ENCODE measurements at regions not wholly inside any gene's neighbourhood (a gene's known extent, or its start where the extent isn't known, plus 50 kb on each side); places are given as distances from the start of the nearest gene placed in this dataset.

GRCh38 chr4:13298655-13299054 lies 185.5 kb downstream of the RAB28 start (continued):
- TF ChIP-seq GMEB2 (CRISPR knock-in tag; IDR thresholded peaks at IDR 0.05; ENCODE audit: low read depth) = no peak
- no peak for TF ChIP-seq BRF2 (CRISPR knock-in tag; IDR thresholded peaks at IDR 0.05)
- TF ChIP-seq ZNF430 (CRISPR knock-in tag; IDR thresholded peaks at IDR 0.05) = no peak
- TF ChIP-seq POGZ (CRISPR knock-in tag; IDR thresholded peaks at IDR 0.05) = 0 out of 2 replicates have a peak, but pooled peaks have one; percentile 16
- no peak for TF ChIP-seq MXI1 (IDR thresholded peaks at IDR 0.05; ENCODE audit: borderline replicate concordance, low read depth, low read length)
- no peak for TF ChIP-seq SUZ12 (IDR thresholded peaks at IDR 0.05; ENCODE audit: low read depth, low read length)
- TF ChIP-seq KMT2A (CRISPR knock-in tag; IDR thresholded peaks at IDR 0.05) = no peak
- TF ChIP-seq ZNF343 (CRISPR knock-in tag; IDR thresholded peaks at IDR 0.05) = no peak
- no peak for TF ChIP-seq ZIK1 (CRISPR knock-in tag; IDR thresholded peaks at IDR 0.05; ENCODE audit: borderline replicate concordance, low read depth)

- no peak overlapping the region for H2AFZ ChIP-seq (ENCODE audit: low read length)
- intact Hi-C loops (cut with micrococcal nuclease; ENCODE audit: unreplicated experiment) (no loop called here), in situ Hi-C loops (cut with HindIII; ENCODE audit: extremely low pct_ligation_motif_present, low pct_unique_long_range_greater_than_20kb) (no loop called here)
- H3K4me3 ChIP-seq (replicated peaks in 1 of 3; ENCODE audit: insufficient read depth in 1 of 3, low read depth in 2 of 3, low read length in 3 of 3) = no peak overlapping the region
- 100% methylated on average over 1 of the region's 1 CpG for WGBS (ENCODE audit: low lambda C conversion rate)
- ChIA-PET POLR2A (no interaction called here), CTCF (ENCODE audit: low intra/inter-chr PET ratio, low total read pairs) (no interaction called here)
- H4K20me1 ChIP-seq (ENCODE audit: insufficient read depth, low read length) = no peaks in the 10 kb centered on the region
- no peak for FAIRE-seq
- H3K79me2 ChIP-seq (ENCODE audit: insufficient read depth, low read length) = no peaks in the 10 kb centered on the region
- ATAC-seq = no peak
- H3K36me3 ChIP-seq (replicated peaks in 1 of 2; ENCODE audit: control insufficient read depth in 1 of 2, insufficient read depth in 2 of 2, low read length in 2 of 2) = no peaks in the 10 kb centered on the region
- no TSS peak for BruUV-seq (replicated peaks)
- no peak overlapping the region for H3K27ac ChIP-seq (ENCODE audit: extremely low read length, insufficient read depth, low read length)
- peaks cover 7% of the 10 kb centered on the region for H3K9me3 ChIP-seq (ENCODE audit: low read length)
- no peak overlapping the region for H3K9ac ChIP-seq (ENCODE audit: insufficient read depth, low read depth, low read length)
- no peaks in the 10 kb centered on the region for H3K27me3 ChIP-seq (ENCODE audit: control insufficient read depth in 1 of 2, insufficient read depth in 2 of 2, low read length in 2 of 2)
- H3K4me1 ChIP-seq (ENCODE audit: insufficient read depth, low read length) = peaks cover 26% of the 10 kb centered on the region
- no peak for DNase-seq (ENCODE audit: low spot score)
- no peak overlapping the region for H3K4me2 ChIP-seq (ENCODE audit: low read depth, low read length)
- TF ChIP-seq POLR2G (IDR thresholded peaks at IDR 0.05; ENCODE audit: low read depth, low read length) (no peak), HNRNPH1 (optimal IDR thresholded peaks at IDR 0.05; ENCODE audit: low read depth, low read length) (no peak), PHF20 (CRISPR knock-in tag; IDR thresholded peaks at IDR 0.05) (no peak), ZSCAN12 (CRISPR knock-in tag; IDR thresholded peaks at IDR 0.05) (no peak), POLR2AphosphoS2 (IDR thresholded peaks at IDR 0.05; ENCODE audit: low read depth, low read length) (no peak), ZUFSP (CRISPR knock-in tag; IDR thresholded peaks at IDR 0.05; ENCODE audit: borderline replicate concordance) (no peak), ZNF670 (CRISPR knock-in tag; IDR thresholded peaks at IDR 0.05; ENCODE audit: borderline replicate concordance) (no peak), ZNF253 (CRISPR knock-in tag; IDR thresholded peaks at IDR 0.05; ENCODE audit: borderline replicate concordance) (no peak), ATF1 (CRISPR knock-in tag; IDR thresholded peaks at IDR 0.05) (no peak), RNF2 (conservative IDR thresholded peaks at IDR 0.05; ENCODE audit: low read depth) (no peak), NR0B2 (CRISPR knock-in tag; IDR thresholded peaks at IDR 0.05) (no peak), IRF1 (CRISPR knock-in tag; IDR thresholded peaks at IDR 0.05; ENCODE audit: low read depth) (no peak)
Observed at GRCh38 chr4:13296986-13297385, 187.2 kb downstream of the RAB28 start.

Measured in HepG2 (cell line).